Ureter (tissue), 1 donor: ENCODE measurements at regions not wholly inside any gene's neighbourhood (a gene's known extent, or its start where the extent isn't known, plus 50 kb on each side); places are given as distances from the start of the nearest gene placed in this dataset.

Experiments
- DNase-seq: peaks from one replicate; pipeline ENCODE4 v3.0.0-alpha.2; 2020; ENCODE audit warnings: low spot score
- donor health status: DM: yes; HTN: yes; CAD: no.

- DNase-seq: no peak
These were observed 303.3 kb upstream of the CBLB start for GRCh38 chr3:106172101-106172500.

GRCh38 chr3:106172780-106173179 lies 304.0 kb upstream of the CBLB start:
- no peak for DNase-seq

- DNase-seq: no peak
These were observed 306.5 kb upstream of the CBLB start for GRCh38 chr3:106175276-106175675.

GRCh38 chr3:106176734-106177133 lies 307.9 kb upstream of the CBLB start:
- no peak for DNase-seq

- DNase-seq: no peak
These were observed 314.2 kb upstream of the CBLB start for GRCh38 chr3:106182950-106183511.

GRCh38 chr3:106183762-106184391 lies 315.1 kb upstream of the CBLB start:
- DNase-seq: no peak

GRCh38 chr3:106184540-106185457 lies 316.0 kb upstream of the CBLB start:
- DNase-seq: no peak

GRCh38 chr3:106185949-106186348 lies 317.1 kb upstream of the CBLB start:
- no peak for DNase-seq

- DNase-seq: no peak
These were observed 321.5 kb upstream of the CBLB start for GRCh38 chr3:106190296-106190695.

GRCh38 chr3:106191211-106191610 lies 322.4 kb upstream of the CBLB start:
- no peak for DNase-seq

- DNase-seq: no peak
These were observed 323.1 kb upstream of the CBLB start for GRCh38 chr3:106191913-106192312.

GRCh38 chr3:106193876-106194275 lies 325.1 kb upstream of the CBLB start:
- no peak for DNase-seq

GRCh38 chr3:106194726-106195125 lies 325.9 kb upstream of the CBLB start:
- no peak for DNase-seq

GRCh38 chr3:106197532-106198194 lies 328.9 kb upstream of the CBLB start:
- DNase-seq: no peak

- DNase-seq: no peak
These were observed 335.5 kb upstream of the CBLB start for GRCh38 chr3:106204160-106204868.

GRCh38 chr3:106206146-106206545 lies 337.3 kb upstream of the CBLB start:
- DNase-seq: no peak

GRCh38 chr3:106206613-106207012 lies 337.8 kb upstream of the CBLB start:
- no peak for DNase-seq

- DNase-seq: no peak
These were observed 339.4 kb upstream of the CBLB start for GRCh38 chr3:106208251-106208650.

GRCh38 chr3:106208967-106209366 lies 340.2 kb upstream of the CBLB start:
- no peak for DNase-seq

- DNase-seq: no peak
These were observed 340.7 kb upstream of the CBLB start for GRCh38 chr3:106209482-106209881.

GRCh38 chr3:106210923-106211322 lies 342.1 kb upstream of the CBLB start:
- DNase-seq: no peak
